ENCODE measurements at regions not wholly inside any gene's neighbourhood (a gene's known extent, or its start where the extent isn't known, plus 50 kb on each side); places are given as distances from the start of the nearest gene placed in this dataset.

GRCh38 chr17:33404070-33404819 lies 111.2 kb upstream of the ASIC2 start:
- no peak for DNase-seq (ENCODE audit: low read depth, low spot score)

DNA sequence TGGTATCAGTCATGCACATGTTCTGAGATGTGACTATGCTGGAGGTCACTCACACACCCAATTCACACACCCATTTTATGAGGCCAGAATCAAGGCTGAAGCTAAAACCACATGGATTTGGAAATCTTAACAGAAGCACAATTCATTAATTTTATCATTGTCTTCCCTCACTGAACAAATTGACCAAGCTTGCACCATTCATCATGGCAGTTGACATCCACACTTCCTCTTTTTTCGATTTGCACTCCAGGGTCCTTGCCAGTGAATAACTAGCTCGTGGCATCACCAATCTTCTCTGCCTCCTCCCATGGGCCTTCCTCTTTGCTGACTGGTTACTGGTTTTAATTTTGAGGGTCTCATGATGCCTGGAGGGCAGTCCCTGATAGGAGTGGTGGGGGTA lies 123.0 kb upstream of the ASIC2 start:
- DNase-seq (ENCODE audit: low read depth, low spot score) = no peak

DNA sequence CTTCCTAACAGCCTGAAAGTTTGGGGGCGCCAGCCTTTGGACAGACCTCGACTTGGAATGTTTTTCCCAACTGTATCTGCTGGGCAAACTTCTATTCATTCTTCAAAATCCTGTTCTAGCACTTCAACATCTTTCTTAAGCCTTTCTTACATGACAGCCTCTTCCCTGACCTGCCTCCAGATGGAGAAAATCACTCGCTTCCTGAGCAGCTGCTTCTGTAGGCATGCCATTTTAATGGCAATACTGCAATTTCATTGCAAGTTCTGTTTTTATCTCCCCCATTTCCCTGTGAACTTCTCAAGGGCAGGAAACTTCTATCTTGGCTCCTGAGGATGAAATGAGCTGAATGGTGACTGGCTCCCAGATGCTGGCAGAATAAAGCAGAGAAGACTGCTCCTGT lies 128.8 kb upstream of the ASIC2 start:
- no peak for DNase-seq (ENCODE audit: low read depth, low spot score)

GRCh38 chr17:33433581-33433980 lies 140.5 kb upstream of the ASIC2 start:
- DNase-seq (ENCODE audit: low read depth, low spot score) = no peak

DNA sequence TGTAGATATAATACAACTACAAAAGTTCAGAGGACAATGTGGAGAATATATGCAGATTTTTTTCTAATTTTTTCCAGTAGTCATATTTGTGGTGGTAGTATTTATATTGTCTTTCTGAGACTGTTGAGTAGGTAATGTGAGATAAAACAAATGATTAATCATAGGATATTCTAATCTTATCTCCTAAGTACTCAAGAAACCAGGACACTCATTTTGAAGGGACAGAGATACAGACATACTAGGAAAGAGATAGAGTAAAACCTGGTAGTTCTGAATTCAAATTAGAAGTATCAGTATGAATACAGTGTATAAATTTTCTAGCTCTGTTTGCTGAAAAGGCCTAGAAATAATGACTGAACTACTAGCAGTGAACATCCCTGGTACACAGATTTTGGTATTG lies 141.7 kb upstream of the ASIC2 start:
- no peak for DNase-seq (ENCODE audit: low read depth, low spot score)

DNA sequence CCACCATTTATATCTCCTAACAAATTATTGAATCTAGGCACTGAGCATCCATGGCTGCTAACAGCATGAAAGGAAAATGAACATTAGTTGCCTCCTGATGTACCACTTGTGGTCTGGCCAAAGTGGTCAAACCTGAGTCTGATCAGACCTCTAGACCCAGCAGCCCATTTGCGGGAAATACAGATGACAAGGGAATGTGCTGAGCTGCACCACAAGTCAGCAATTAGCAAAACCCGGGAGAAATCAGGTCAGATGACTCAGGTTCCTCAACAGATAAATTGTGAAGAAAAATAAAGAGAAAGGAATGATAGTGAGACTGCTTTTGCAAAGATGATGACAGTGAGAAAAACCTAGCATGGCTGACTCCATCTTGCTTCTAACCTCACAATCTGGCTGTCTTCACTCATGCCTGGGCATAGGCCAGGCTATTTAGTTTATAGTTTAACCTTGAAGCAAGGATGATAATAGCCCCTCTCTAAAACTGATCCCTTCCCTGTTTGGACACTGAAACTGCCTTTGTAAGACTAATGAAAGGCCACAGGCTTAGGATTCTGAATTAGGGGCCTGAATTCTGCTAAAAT lies 142.7 kb upstream of the ASIC2 start:
- no peak for DNase-seq (ENCODE audit: low read depth, low spot score)

DNA sequence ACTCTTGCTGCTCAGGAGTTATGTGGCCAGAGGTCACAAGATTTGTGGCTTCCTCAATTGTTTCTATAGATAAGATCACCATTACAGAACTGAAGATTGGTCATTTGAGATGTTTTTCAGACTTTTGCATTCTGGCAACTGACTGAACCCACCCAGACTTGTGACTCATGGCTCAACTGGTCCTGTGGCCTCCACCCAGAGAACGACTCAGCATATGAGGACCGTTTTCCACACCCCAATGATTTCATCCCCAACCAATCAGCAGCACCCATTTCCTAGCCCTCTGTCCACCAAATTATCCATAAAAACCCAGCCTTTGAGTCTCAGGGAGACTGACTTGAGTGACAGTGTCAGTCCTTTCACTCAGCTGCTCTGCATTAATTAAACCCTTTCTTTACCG lies 143.2 kb upstream of the ASIC2 start:
- DNase-seq (ENCODE audit: low read depth, low spot score) = no peak

GRCh38 chr17:33438139-33438538 lies 145.0 kb upstream of the ASIC2 start:
- no peak for DNase-seq (ENCODE audit: low read depth, low spot score)

- no peak for DNase-seq (ENCODE audit: low read depth, low spot score)
These were observed 145.5 kb upstream of the ASIC2 start for GRCh38 chr17:33438578-33438977.

DNA sequence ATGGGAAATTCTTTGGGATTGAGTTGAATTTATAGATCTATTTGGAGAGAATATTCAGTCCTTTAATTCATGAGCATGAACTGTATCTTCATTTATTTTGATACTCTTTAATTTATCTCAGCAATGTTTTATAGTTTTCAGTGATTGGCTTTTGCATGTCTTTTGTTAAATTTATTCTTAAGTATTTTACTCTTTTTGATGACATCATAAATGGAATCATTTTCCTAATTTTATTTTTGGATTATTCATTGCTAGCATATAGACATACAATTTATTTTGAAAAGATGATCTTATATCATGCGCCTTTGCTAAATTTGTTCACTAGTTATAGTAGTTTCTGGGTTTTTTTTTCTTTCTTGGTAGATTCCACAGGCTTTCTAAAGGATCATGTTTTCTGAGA lies 149.2 kb upstream of the ASIC2 start:
- DNase-seq (ENCODE audit: low read depth, low spot score) = no peak

DNA sequence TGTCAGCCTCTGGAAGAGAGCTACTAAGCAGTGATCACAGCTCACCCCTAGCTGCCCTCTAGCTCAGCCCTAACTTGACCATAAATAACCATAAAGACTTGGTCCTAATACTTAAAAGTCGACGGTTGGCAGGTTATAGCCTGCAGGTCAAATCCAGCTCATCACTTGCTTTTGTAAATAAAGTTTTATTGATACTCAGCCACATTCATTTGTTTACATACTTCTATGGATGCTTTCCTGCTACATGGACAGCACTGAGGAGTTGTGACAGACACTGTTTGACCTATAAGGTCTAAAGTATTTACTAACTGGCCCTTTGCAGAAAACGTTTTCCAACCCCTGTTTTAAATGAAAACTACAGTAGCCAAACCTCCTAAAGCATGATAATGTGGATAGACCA lies 151.6 kb upstream of the ASIC2 start:
- no peak for DNase-seq (ENCODE audit: low read depth, low spot score)

DNA sequence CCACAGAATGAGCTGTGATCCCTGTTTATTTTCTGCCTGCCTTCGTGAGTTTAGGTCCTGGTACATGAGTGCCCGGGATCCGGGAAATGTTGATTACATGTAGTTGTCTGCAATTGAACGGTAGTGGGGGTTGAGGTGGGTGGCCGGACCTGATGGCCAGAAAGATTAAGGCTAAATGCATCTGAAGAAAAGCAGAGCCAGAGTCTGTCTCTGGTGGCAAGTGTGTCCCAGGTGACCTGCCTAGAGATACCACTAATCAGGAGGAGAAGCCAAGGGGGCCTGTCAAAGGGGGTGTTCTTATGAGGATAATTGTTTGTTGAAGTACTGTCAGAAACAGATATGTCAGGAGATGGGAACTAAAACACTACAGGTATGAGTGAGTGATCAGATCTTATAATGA lies 154.0 kb upstream of the ASIC2 start:
- no peak for DNase-seq (ENCODE audit: low read depth, low spot score)

- DNase-seq (ENCODE audit: low read depth, low spot score) = no peak
These were observed 158.1 kb upstream of the ASIC2 start for GRCh38 chr17:33451221-33451620.

GRCh38 chr17:33457477-33457876 lies 164.4 kb upstream of the ASIC2 start:
- DNase-seq (ENCODE audit: low read depth, low spot score) = no peak

DNA sequence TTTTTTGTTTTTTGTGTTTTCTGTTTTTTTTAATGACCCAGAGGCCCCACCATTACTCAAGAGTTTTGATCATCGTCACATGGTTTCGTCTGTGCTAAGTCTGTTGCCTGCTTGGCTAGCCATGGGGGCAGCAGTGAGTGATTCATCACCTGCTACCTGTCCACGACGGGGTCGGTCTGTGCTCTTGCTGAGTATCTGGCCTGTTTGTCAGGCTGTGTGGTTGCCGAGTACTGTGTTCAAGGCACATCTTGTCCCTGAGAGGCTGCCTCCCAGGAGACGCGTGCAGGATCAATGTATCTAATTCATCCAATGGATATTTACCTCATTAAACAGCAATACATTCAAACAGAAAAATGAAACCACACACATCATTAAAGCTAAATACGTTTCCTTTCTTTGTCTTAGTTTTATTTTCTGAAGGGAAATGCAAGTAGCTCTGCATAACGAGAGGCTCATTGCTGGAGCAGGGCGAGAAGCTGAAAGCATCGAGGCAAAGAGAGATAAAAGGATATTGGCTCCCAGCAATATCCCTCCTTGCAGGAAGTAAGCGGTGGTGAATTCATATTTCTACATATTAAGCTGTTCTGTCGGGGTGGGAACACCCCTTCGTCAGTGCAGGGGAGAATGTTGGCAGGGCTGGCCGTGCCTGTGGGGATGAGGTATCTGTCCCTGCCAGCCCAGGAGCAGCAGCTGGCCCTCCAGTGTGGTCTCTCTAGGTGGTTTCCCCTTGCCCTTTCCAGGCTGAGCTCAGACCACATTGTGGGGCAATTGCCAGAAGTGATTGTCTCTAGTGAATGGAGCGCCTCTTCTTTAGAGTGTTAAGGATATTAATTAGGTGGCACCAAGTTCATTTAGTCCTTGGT lies 166.2 kb upstream of the ASIC2 start:
- DNase-seq (ENCODE audit: low read depth, low spot score) = no peak

- DNase-seq (ENCODE audit: low read depth, low spot score) = no peak
These were observed 167.8 kb upstream of the ASIC2 start for GRCh38 chr17:33460781-33461450.

DNA sequence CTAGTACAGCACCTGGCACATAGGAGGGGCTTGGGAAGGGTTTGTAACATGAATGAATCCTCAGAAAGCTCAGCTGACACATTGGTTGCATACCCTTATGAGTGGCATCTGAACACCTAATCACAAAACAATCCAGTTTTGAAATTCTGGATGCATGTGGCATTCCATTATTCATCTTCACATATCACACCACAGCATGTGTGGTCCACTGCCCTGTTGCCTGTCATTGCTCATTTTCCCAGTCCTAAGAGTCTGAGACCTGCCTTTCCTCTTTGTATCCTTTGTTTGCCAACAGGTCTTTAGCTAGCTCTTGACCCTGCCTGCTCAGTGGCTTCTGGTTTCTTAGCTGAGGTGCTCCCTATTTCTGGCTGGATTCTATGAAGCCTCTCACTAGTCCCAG lies 170.8 kb upstream of the ASIC2 start:
- no peak for DNase-seq (ENCODE audit: low read depth, low spot score)

- DNase-seq (ENCODE audit: low read depth, low spot score) = no peak
These were observed 171.7 kb upstream of the ASIC2 start for GRCh38 chr17:33464669-33465280.

DNA sequence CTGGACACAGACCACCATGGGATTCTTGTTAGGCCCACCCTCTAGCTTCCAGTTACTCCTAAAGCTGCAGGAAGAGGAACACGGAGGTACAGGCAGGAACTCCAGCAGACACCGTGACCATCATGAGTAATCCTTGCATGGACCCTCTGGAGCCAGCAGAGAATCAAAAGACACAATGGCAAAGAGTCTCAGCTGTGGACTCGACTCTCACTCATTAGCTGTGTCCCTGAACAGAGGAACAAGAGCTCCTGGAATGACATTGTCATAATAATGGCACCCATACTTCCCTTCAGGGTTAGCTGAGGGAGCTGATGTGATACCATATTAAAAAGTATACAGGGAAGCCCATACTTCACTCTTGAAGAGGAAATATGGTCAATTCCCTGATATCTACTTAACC lies 176.3 kb upstream of the ASIC2 start:
- no peak for DNase-seq (ENCODE audit: low read depth, low spot score)

DNA sequence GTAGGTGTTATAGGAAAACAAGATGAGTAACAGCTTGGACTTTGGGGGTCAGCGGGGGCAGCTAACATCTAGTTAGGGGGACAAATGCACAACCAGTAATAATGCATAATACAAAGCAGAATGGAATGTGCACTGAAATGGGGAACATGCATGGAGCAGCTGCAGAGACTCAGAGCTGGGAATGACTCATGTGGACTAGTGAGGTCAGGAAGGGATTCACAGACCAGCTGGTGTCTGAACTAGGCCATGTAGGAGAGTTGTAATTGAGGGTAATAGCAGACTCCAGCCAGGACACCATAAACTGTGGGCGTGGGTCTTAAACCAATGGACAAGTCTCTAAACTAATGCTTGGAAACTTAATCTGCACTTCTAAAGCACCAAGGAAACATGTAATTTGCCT lies 176.8 kb upstream of the ASIC2 start:
- DNase-seq (ENCODE audit: low read depth, low spot score) = no peak

GRCh38 chr17:33473061-33473460 lies 180.0 kb upstream of the ASIC2 start:
- DNase-seq (ENCODE audit: low read depth, low spot score) = no peak

- DNase-seq (ENCODE audit: low read depth, low spot score) = no peak
These were observed 181.7 kb upstream of the ASIC2 start for GRCh38 chr17:33474789-33475188.

Measured in activated CD4-positive, CD25-positive, alpha-beta regulatory T cell treated with anti-CD3 and anti-CD28 coated beads, Interleukin-2, amount 50 U/mL, for 16 hours (primary cell).